ENCODE measurements at regions not wholly inside any gene's neighbourhood (a gene's known extent, or its start where the extent isn't known, plus 50 kb on each side); places are given as distances from the start of the nearest gene placed in this dataset.

- no peak for ATAC-seq
- no peak for TF ChIP-seq ZNF70 (CRISPR knock-in tag; IDR thresholded peaks at IDR 0.05)
Measured at GRCh38 chr3:88267847-88268246, 118.1 kb downstream of the C3orf38 start.

GRCh38 chr3:88280326-88280725, 130.6 kb downstream of the C3orf38 start:
- ATAC-seq, result no peak
- no peak for TF ChIP-seq ZNF70 (CRISPR knock-in tag; IDR thresholded peaks at IDR 0.05)
- no peak for TF ChIP-seq ZNF8 (CRISPR knock-in tag; IDR thresholded peaks at IDR 0.05)
- no peak for TF ChIP-seq TCF4 (CRISPR knock-in tag; IDR thresholded peaks at IDR 0.05; ENCODE audit: borderline replicate concordance)
- no peak for TF ChIP-seq TOX (CRISPR knock-in tag; IDR thresholded peaks at IDR 0.05; ENCODE audit: borderline replicate concordance)
- no peak for TF ChIP-seq OSR1 (CRISPR knock-in tag; IDR thresholded peaks at IDR 0.05)
- TF ChIP-seq GLIS3 (CRISPR knock-in tag; IDR thresholded peaks at IDR 0.05), result no peak
- no peak for TF ChIP-seq CSDC2 (CRISPR knock-in tag; IDR thresholded peaks at IDR 0.05)
- TF ChIP-seq, protein P1, sequence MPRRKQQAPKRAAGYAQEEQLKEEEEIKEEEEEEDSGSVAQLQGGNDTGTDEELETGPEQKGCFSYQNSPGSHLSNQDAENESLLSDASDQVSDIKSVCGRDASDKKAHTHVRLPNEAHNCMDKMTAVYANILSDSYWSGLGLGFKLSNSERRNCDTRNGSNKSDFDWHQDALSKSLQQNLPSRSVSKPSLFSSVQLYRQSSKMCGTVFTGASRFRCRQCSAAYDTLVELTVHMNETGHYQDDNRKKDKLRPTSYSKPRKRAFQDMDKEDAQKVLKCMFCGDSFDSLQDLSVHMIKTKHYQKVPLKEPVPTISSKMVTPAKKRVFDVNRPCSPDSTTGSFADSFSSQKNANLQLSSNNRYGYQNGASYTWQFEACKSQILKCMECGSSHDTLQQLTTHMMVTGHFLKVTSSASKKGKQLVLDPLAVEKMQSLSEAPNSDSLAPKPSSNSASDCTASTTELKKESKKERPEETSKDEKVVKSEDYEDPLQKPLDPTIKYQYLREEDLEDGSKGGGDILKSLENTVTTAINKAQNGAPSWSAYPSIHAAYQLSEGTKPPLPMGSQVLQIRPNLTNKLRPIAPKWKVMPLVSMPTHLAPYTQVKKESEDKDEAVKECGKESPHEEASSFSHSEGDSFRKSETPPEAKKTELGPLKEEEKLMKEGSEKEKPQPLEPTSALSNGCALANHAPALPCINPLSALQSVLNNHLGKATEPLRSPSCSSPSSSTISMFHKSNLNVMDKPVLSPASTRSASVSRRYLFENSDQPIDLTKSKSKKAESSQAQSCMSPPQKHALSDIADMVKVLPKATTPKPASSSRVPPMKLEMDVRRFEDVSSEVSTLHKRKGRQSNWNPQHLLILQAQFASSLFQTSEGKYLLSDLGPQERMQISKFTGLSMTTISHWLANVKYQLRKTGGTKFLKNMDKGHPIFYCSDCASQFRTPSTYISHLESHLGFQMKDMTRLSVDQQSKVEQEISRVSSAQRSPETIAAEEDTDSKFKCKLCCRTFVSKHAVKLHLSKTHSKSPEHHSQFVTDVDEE (CRISPR knock-in tag; IDR thresholded peaks at IDR 0.05), result no peak
- no peak for TF ChIP-seq ISL1 (CRISPR knock-in tag; IDR thresholded peaks at IDR 0.05)

DNA sequence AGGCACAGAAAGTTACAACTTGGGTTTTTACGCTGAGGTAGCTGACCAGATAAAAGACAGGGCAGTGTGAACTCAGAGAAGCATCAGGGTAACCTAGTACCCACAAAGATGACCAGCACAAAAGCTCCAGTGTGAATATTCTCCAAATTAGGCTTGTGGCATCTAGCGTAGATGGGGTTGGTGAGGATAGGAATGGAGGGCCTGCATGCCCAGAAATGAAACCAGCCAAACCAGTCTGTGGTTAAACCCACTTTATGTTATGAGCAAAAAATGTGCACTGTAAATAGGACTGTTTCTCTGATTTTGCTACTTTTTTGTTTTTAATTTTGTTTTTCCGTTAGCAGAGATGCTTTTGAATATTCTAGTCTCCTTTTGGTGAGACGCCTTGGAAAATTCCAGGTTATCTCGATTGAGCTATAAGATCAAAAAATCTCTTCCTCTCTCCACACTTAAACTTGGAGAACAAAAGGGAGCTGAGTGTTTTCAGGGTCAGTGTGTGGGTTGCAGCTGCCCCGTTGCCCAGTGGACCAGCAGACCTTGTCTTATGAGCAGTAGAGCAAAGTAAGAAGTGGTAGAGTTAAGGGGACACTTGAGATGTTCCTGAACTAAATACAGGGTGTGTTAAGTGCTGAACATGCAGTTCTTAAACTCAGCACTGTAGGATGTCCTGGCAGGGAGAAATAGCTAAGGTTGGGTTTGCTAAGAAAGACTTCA, 132.9 kb downstream of the C3orf38 start:
- TF ChIP-seq CSDC2 (CRISPR knock-in tag; IDR thresholded peaks at IDR 0.05) (no peak), RARB (CRISPR knock-in tag; IDR thresholded peaks at IDR 0.05) (no peak), TOX (CRISPR knock-in tag; IDR thresholded peaks at IDR 0.05; ENCODE audit: borderline replicate concordance) (no peak), ZNF70 (CRISPR knock-in tag; IDR thresholded peaks at IDR 0.05) (no peak), ZFP3 (CRISPR knock-in tag; IDR thresholded peaks at IDR 0.05) (no peak), OSR1 (CRISPR knock-in tag; IDR thresholded peaks at IDR 0.05) (no peak), ZFP30 (CRISPR knock-in tag; IDR thresholded peaks at IDR 0.05) (no peak), ZNF8 (CRISPR knock-in tag; IDR thresholded peaks at IDR 0.05) (no peak), GLIS3 (CRISPR knock-in tag; IDR thresholded peaks at IDR 0.05) (no peak), ARNTL (CRISPR knock-in tag; IDR thresholded peaks at IDR 0.05; ENCODE audit: borderline replicate concordance, low read depth) (no peak), ZC3H10 (CRISPR knock-in tag; IDR thresholded peaks at IDR 0.05) (no peak), CSRNP3 (CRISPR knock-in tag; IDR thresholded peaks at IDR 0.05) (no peak), PPARA (CRISPR knock-in tag; IDR thresholded peaks at IDR 0.05; ENCODE audit: borderline replicate concordance) (no peak)
- TF ChIP-seq, protein P2, sequence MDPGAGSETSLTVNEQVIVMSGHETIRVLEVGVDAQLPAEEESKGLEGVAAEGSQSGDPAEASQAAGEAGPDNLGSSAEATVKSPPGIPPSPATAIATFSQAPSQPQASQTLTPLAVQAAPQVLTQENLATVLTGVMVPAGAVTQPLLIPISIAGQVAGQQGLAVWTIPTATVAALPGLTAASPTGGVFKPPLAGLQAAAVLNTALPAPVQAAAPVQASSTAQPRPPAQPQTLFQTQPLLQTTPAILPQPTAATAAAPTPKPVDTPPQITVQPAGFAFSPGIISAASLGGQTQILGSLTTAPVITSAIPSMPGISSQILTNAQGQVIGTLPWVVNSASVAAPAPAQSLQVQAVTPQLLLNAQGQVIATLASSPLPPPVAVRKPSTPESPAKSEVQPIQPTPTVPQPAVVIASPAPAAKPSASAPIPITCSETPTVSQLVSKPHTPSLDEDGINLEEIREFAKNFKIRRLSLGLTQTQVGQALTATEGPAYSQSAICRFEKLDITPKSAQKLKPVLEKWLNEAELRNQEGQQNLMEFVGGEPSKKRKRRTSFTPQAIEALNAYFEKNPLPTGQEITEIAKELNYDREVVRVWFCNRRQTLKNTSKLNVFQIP (CRISPR knock-in tag; IDR thresholded peaks at IDR 0.05; ENCODE audit: borderline replicate concordance, low read depth), result no peak
- TF ChIP-seq, protein P1 (CRISPR knock-in tag; IDR thresholded peaks at IDR 0.05), result no peak
- no peak for ATAC-seq

DNA sequence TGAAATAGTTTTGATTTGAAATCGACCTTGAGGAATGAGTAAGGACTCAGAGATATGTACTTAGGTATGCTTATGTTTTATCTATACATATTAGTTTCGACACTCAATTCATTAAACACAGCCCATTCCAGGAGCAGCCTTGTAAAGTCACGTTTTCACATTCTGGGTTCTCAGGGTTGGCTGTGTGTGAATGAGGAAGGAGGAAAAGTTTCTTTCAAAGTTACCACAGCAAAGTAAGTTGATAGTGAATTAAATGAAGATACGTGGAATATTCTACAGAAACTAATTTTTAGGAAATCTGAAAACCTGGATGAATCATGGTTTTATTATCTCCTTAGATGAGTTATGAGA, 133.5 kb downstream of the C3orf38 start:
- ATAC-seq, result no peak
- TF ChIP-seq ZC3H10 (CRISPR knock-in tag; IDR thresholded peaks at IDR 0.05) (no peak), SNAI2 (CRISPR knock-in tag; IDR thresholded peaks at IDR 0.05) (no peak), BACH2 (CRISPR knock-in tag; IDR thresholded peaks at IDR 0.05; ENCODE audit: borderline replicate concordance) (no peak), CREB5 (CRISPR knock-in tag; IDR thresholded peaks at IDR 0.05; ENCODE audit: low read depth) (no peak), ZNF8 (CRISPR knock-in tag; IDR thresholded peaks at IDR 0.05) (no peak), GLIS3 (CRISPR knock-in tag; IDR thresholded peaks at IDR 0.05) (no peak)
- TF ChIP-seq, protein P2 (CRISPR knock-in tag; IDR thresholded peaks at IDR 0.05; ENCODE audit: borderline replicate concordance, low read depth), result no peak

Data from SK-N-SH treated with all-trans-retinoic acid at 6 μM for 48 hours (cell line).